K562 (cell line): ENCODE measurements at regions not wholly inside any gene's neighbourhood (a gene's known extent, or its start where the extent isn't known, plus 50 kb on each side); places are given as distances from the start of the nearest gene placed in this dataset.

Experiments used
- C11orf30 ChIP-seq: fragments of 450-650 bp; IDR thresholded peaks from 2 replicates; pipeline ENCODE4 v1.6.1; 2016; ENCODE audit warnings: low read depth, mild to moderate bottlenecking
- CXXC5 ChIP-seq: fragments of 250-450 bp; sonication (Bioruptor Pico); IDR thresholded peaks from 2 replicates; pipeline ENCODE4 v1.8.0; 2022; ENCODE audit warnings: inconsistent platforms, mild to moderate bottlenecking, moderate library complexity
- NR2C2 ChIP-seq, 2 experiments: fragments of 200-800 bp in 1 of 2; sonication (Bioruptor generic) in 1 of 2; sonication (generic) in 1 of 2; formaldehyde crosslinking in 1 of 2; IDR thresholded peaks; 2 replicates each; pipeline versions ENCODE4 v1.6.1 to v1.8.0; 2016 to 2022; ENCODE audit warnings: mild to moderate bottlenecking in 1 of 2, missing compliant biosample characterization in 1 of 2, missing genetic modification characterization in 1 of 2, missing genetic modification reagents in 1 of 2
- POLR2A ChIP-seq: fragments of 450-650 bp; conservative IDR thresholded peaks from 2 replicates; pipeline ENCODE4 v1.6.1; 2016
- RNF2 ChIP-seq: sonication (generic); IDR thresholded peaks from 2 replicates; pipeline ENCODE4 v1.6.1; 2016
- TCF7L2 ChIP-seq: fragments of 150-350 bp; IDR thresholded peaks from 2 replicates; pipeline ENCODE4 v1.6.1; 2016; ENCODE audit warnings: low read depth, mild to moderate bottlenecking, low read length, moderate library complexity
- TF ChIP-seq, protein P1 (sequence below): fragments of 200-800 bp; sonication (Bioruptor generic); IDR thresholded peaks from 2 replicates; pipeline ENCODE4 v1.6.1; 2016; ENCODE audit warnings: missing genetic modification characterization, missing compliant biosample characterization
- TF ChIP-seq, protein P2 (sequence below): sonication (generic); formaldehyde crosslinking; IDR thresholded peaks from 2 replicates; pipeline ENCODE4 v1.8.1; 2022; ENCODE audit warnings: missing genetic modification reagents
- TF ChIP-seq, protein P3 (sequence below): fragments of 450-650 bp; IDR thresholded peaks from 2 replicates; pipeline ENCODE4 v1.6.1; 2016; ENCODE audit warnings: borderline replicate concordance

DNA sequence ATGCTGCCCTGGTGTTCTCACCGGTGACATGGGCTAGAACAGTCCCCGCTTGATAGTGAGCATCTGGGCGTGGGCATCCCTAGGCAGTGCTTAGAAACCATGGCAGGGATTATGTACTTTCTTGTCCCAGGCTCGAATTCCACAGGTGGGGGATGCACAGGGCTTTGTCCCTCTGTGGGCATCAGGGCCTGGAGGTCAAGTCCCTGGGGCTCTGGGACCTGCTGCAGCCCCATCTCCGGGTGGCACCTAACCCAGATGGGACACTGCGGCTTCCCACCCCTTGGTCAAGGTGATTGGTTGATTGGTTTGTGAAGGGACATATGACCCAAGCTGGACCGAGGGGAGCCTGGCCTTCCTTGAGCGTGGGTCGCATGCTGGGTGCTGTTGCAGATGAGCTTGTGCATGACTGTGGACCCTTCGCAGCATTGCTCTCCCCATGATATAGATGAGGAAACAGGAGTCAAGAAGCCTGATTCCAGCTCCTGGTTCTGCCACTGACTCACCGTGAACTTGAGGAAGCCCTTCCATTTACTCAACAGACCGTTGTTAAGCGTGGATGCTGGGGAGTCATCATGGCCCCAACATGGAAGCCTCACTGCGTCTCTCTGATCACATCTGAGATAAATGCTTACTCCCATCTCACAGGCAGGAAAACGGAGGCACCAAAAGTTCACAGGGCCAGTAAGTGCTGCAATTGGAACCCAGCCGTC, 64.0 kb upstream of the RUNX3 start (continued):
- TF ChIP-seq, protein P1, sequence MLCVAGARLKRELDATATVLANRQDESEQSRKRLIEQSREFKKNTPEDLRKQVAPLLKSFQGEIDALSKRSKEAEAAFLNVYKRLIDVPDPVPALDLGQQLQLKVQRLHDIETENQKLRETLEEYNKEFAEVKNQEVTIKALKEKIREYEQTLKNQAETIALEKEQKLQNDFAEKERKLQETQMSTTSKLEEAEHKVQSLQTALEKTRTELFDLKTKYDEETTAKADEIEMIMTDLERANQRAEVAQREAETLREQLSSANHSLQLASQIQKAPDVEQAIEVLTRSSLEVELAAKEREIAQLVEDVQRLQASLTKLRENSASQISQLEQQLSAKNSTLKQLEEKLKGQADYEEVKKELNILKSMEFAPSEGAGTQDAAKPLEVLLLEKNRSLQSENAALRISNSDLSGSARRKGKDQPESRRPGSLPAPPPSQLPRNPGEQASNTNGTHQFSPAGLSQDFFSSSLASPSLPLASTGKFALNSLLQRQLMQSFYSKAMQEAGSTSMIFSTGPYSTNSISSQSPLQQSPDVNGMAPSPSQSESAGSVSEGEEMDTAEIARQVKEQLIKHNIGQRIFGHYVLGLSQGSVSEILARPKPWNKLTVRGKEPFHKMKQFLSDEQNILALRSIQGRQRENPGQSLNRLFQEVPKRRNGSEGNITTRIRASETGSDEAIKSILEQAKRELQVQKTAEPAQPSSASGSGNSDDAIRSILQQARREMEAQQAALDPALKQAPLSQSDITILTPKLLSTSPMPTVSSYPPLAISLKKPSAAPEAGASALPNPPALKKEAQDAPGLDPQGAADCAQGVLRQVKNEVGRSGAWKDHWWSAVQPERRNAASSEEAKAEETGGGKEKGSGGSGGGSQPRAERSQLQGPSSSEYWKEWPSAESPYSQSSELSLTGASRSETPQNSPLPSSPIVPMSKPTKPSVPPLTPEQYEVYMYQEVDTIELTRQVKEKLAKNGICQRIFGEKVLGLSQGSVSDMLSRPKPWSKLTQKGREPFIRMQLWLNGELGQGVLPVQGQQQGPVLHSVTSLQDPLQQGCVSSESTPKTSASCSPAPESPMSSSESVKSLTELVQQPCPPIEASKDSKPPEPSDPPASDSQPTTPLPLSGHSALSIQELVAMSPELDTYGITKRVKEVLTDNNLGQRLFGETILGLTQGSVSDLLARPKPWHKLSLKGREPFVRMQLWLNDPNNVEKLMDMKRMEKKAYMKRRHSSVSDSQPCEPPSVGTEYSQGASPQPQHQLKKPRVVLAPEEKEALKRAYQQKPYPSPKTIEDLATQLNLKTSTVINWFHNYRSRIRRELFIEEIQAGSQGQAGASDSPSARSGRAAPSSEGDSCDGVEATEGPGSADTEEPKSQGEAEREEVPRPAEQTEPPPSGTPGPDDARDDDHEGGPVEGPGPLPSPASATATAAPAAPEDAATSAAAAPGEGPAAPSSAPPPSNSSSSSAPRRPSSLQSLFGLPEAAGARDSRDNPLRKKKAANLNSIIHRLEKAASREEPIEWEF (CRISPR knock-in tag), result no peak
- TF ChIP-seq CXXC5 (no peak), POLR2A (no peak), TCF7L2 (no peak), NR2C2 (CRISPR knock-in tag; IDR thresholded peaks at IDR 0.05) (no peak), NR2C2 (tag; IDR thresholded peaks at IDR 0.05) (no peak), C11orf30 (no peak), RNF2 (no peak)
- TF ChIP-seq, protein P2, sequence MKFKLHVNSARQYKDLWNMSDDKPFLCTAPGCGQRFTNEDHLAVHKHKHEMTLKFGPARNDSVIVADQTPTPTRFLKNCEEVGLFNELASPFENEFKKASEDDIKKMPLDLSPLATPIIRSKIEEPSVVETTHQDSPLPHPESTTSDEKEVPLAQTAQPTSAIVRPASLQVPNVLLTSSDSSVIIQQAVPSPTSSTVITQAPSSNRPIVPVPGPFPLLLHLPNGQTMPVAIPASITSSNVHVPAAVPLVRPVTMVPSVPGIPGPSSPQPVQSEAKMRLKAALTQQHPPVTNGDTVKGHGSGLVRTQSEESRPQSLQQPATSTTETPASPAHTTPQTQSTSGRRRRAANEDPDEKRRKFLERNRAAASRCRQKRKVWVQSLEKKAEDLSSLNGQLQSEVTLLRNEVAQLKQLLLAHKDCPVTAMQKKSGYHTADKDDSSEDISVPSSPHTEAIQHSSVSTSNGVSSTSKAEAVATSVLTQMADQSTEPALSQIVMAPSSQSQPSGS (CRISPR knock-in tag), result no peak
- TF ChIP-seq, protein P3, sequence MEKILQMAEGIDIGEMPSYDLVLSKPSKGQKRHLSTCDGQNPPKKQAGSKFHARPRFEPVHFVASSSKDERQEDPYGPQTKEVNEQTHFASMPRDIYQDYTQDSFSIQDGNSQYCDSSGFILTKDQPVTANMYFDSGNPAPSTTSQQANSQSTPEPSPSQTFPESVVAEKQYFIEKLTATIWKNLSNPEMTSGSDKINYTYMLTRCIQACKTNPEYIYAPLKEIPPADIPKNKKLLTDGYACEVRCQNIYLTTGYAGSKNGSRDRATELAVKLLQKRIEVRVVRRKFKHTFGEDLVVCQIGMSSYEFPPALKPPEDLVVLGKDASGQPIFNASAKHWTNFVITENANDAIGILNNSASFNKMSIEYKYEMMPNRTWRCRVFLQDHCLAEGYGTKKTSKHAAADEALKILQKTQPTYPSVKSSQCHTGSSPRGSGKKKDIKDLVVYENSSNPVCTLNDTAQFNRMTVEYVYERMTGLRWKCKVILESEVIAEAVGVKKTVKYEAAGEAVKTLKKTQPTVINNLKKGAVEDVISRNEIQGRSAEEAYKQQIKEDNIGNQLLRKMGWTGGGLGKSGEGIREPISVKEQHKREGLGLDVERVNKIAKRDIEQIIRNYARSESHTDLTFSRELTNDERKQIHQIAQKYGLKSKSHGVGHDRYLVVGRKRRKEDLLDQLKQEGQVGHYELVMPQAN, result no peak
